HS-27A (cell line): ENCODE measurements at regions not wholly inside any gene's neighbourhood (a gene's known extent, or its start where the extent isn't known, plus 50 kb on each side); places are given as distances from the start of the nearest gene placed in this dataset.

ENCODE experiments used
- DNase-seq: peaks from one replicate; pipeline ENCODE4 v3.0.0-alpha.2; 2012; ENCODE audit warnings: low read depth, missing footprints

GRCh38 chr6:170232186-170233002 lies 58.5 kb downstream of the DLL1 start:
- no peak for DNase-seq

GRCh38 chr6:170231293-170232185 lies 59.3 kb downstream of the DLL1 start:
- DNase-seq, result no peak

GRCh38 chr6:170230520-170231292 lies 60.2 kb downstream of the DLL1 start:
- DNase-seq, result no peak

GRCh38 chr6:170229851-170230519 lies 60.9 kb downstream of the DLL1 start:
- DNase-seq, result no peak

GRCh38 chr6:170229396-170229795 lies 61.5 kb downstream of the DLL1 start:
- no peak for DNase-seq

GRCh38 chr6:170228946-170229310 lies 62.0 kb downstream of the DLL1 start:
- no peak for DNase-seq

- no peak for DNase-seq
Observed at GRCh38 chr6:170227996-170228945, 62.6 kb downstream of the DLL1 start.

GRCh38 chr6:170227521-170227983 lies 63.3 kb downstream of the DLL1 start:
- no peak for DNase-seq

- DNase-seq, result no peak
Observed at GRCh38 chr6:170226647-170227046, 64.2 kb downstream of the DLL1 start.

GRCh38 chr6:170225852-170226417 lies 64.9 kb downstream of the DLL1 start:
- DNase-seq, result no peak

- no peak for DNase-seq
Observed at GRCh38 chr6:170224694-170225660, 65.9 kb downstream of the DLL1 start.

- DNase-seq, result no peak
Observed at GRCh38 chr6:170223718-170224693, 66.9 kb downstream of the DLL1 start.

- DNase-seq, result no peak
Observed at GRCh38 chr6:170222498-170223471, 68.1 kb downstream of the DLL1 start.

GRCh38 chr6:170221753-170222400 lies 69.0 kb downstream of the DLL1 start:
- DNase-seq, result no peak

- DNase-seq, result no peak
Observed at GRCh38 chr6:170221052-170221752, 69.7 kb downstream of the DLL1 start.
